SK-N-MC (cell line): ENCODE measurements at regions not wholly inside any gene's neighbourhood (a gene's known extent, or its start where the extent isn't known, plus 50 kb on each side); places are given as distances from the start of the nearest gene placed in this dataset.
"Not testable (repeated sequence)": the region's sequence is repeated elsewhere in the genome, so short reads cannot be mapped to it uniquely, and the experiment has no call there.

Source experiments
- DNase-seq: peaks from one replicate; pipeline ENCODE4 v3.0.0-alpha.2; 2011; ENCODE audit warnings: low read depth, low spot score
- H3K27ac ChIP-seq: fragments of 200-600 bp; sonication (generic); 2 replicates; pipeline ENCODE4 v1.5.1; 2016; ENCODE audit warnings: mixed run types
- H3K36me3 ChIP-seq: fragments of 200-600 bp; sonication (generic); 2 replicates; pipeline ENCODE4 v1.6.1; 2017; ENCODE audit warnings: antibody characterized with exemption, low read length, mixed read lengths; ENCODE audit not compliant: insufficient read depth
- H3K4me3 ChIP-seq: fragments of 200-600 bp; sonication (generic); 2 replicates; pipeline ENCODE4 v1.5.1; 2016
- H3K9ac ChIP-seq: fragments of 200-600 bp; sonication (generic); 2 replicates; pipeline ENCODE4 v1.8.0; 2017; ENCODE audit warnings: mixed run types, mixed read lengths; ENCODE audit not compliant: insufficient read length
- H3K9me3 ChIP-seq: fragments of 200-600 bp; sonication (generic); 2 replicates; pipeline ENCODE4 v1.6.1; 2017; ENCODE audit warnings: low read depth, mild to moderate bottlenecking, antibody characterized with exemption, low read length, moderate library complexity, mixed read lengths
- EZH2 ChIP-seq: fragments of 200-600 bp; sonication (generic); IDR thresholded peaks from one replicate; pipeline ENCODE4 v1.6.1; 2017; ENCODE audit warnings: antibody characterized with exemption
- FOXP2 ChIP-seq: optimal IDR thresholded peaks from 2 replicates; pipeline ENCODE3; 2011; ENCODE audit warnings: mild to moderate bottlenecking, moderate library complexity; ENCODE audit not compliant: insufficient read depth; ENCODE audit errors: extremely low read length, control extremely low read depth
- POLR2AphosphoS5 ChIP-seq: IDR thresholded peaks from 2 replicates; pipeline ENCODE4 v1.6.1; 2012; ENCODE audit warnings: mild to moderate bottlenecking, low read depth, low read length, borderline replicate concordance

DNA sequence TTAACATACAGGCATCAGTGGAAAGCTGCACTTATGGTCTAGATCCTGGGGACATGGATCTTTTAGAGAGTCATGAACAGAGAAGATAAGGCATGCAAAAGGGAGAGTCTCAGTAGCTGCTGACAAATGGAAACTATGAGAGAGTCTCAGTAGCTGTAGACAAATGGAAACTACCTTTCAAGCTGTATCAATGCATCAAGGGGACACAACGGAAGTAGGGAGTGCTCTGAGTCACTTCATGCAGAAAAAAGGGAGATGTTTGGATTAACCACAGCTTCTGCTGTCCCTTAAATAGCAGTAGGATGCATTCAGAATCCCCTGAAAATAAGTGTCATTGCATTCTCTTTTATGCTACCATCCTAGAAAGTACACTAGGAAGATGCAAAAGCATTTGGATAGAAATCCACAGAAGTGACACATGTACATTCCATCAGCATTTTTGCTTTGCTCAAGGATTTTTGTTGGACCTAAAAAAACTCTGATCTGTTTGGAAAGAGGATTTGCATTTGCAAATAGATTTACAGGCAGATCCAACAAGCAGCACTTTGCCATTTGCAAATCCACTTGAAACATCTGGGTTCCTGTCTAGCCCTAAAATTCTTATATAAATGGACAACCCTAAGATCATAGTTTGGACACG is 227.5 kb upstream of the LMO3 start:
- DNase-seq, result no peak
- H3K9me3 ChIP-seq, result no peaks in the 10 kb centered on the region
- no peaks in the 10 kb centered on the region for H3K36me3 ChIP-seq
- no peak overlapping the region for H3K4me3 ChIP-seq
- TF ChIP-seq EZH2 (no peak), FOXP2 (no peak), POLR2AphosphoS5 (no peak)
- H3K27ac ChIP-seq, result no peak overlapping the region
- no peak overlapping the region for H3K9ac ChIP-seq

DNA sequence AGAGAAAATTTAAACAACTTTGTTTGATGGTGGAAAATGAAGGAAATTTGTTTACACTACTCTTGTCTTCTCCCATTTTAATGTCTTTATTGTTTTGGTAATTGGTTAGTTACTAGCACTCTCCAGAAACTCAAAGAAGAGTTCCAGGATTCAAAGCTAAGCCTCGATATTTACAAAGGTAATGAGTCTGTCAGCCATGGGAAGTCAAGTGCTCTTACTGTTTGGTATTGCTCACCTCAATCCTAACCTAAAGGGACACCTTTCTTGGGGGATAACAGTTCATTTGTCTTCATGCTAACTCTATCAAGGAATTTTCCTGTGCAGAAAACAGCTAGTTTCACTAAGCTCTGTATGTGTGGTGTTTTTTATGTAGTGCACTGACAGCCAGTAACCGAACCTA is 222.9 kb upstream of the LMO3 start:
- Histone ChIP-seq H3K4me3 (no peak overlapping the region), H3K9me3 (no peaks in the 10 kb centered on the region), H3K9ac (no peak overlapping the region), H3K27ac (no peak overlapping the region), H3K36me3 (no peaks in the 10 kb centered on the region)
- DNase-seq, result no peak
- no peak for TF ChIP-seq FOXP2
- no peak for TF ChIP-seq POLR2AphosphoS5
- no peak for TF ChIP-seq EZH2

DNA sequence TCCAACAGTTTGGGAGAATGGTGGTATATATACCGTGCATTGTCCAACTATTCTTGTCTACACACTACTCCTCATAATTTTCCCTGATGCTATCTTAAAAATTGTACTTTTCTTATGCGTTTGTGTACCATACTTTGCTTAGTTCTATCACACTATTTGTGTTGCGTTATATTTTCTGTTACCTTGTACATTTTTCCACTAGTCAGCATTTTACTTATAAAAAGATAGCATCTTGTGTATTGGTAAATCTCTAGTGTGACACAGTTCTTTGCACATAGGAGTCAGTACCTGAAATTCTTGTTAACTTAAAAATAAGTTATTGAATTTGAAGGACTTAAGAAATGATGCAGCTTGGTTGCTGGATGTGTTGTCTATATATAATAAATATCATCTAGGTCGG is 201.8 kb upstream of the LMO3 start:
- no peak for DNase-seq
- no peak overlapping the region for H3K4me3 ChIP-seq
- H3K9ac ChIP-seq, result no peak overlapping the region
- H3K27ac ChIP-seq, result no peak overlapping the region
- TF ChIP-seq POLR2AphosphoS5 (no peak), EZH2 (no peak), FOXP2 (no peak)
- H3K9me3 ChIP-seq, result no peaks in the 10 kb centered on the region
- no peaks in the 10 kb centered on the region for H3K36me3 ChIP-seq

DNA sequence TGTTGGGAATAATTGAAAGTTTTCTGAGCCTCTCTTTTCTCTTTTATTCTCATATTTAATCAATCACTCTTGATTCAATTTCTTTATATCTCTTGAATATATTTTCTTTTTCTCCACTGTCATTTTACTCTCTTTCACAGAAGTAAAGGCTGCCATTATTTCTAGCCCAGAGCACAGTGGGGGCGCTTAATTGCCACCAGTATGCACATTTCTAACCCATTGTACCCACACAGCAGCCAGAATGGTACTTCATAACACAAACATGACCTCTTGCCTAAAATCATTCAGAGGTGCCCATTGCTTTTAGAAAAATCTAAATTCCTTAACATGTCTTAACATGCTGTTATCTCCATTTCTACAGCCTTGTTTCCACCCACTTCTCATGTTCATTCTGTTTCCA is 190.2 kb upstream of the LMO3 start:
- H3K9me3 ChIP-seq, result no peaks in the 10 kb centered on the region
- TF ChIP-seq EZH2 (no peak), POLR2AphosphoS5 (no peak), FOXP2 (no peak)
- no peak overlapping the region for H3K27ac ChIP-seq
- no peak overlapping the region for H3K4me3 ChIP-seq
- no peaks in the 10 kb centered on the region for H3K36me3 ChIP-seq
- DNase-seq, result no peak
- H3K9ac ChIP-seq, result no peak overlapping the region

DNA sequence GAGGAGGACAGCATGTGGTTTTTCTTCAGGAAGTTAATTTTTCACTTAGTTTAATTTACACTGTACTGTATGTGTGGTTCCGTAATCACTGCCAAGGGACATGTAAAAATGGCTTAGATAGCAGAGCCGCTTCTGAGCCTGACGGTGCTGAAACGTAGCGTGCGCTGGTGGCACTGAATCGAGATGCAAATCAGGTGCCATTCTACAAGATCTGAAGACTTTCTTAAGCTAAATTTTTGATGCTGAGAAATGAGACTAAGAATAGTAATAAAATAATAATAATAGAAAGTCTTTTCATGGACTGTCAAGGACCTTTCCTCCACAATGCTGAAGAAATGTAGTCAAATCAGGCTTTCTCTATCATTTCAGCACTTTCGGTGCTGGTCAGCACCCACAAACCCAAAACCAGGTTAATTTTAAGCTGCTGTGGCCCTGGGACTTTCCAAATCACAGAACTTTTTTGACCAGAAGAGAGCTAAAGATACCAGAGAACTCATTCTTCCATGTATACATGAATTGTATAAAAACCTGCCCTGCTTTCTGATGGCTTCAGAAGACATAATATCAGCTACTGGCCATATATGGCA is 183.3 kb upstream of the LMO3 start:
- no peak overlapping the region for H3K27ac ChIP-seq
- no peaks in the 10 kb centered on the region for H3K36me3 ChIP-seq
- no peak overlapping the region for H3K4me3 ChIP-seq
- no peaks in the 10 kb centered on the region for H3K9me3 ChIP-seq
- no peak for DNase-seq
- TF ChIP-seq POLR2AphosphoS5, result no peak
- TF ChIP-seq EZH2, result no peak
- TF ChIP-seq FOXP2, result no peak
- no peak overlapping the region for H3K9ac ChIP-seq

DNA sequence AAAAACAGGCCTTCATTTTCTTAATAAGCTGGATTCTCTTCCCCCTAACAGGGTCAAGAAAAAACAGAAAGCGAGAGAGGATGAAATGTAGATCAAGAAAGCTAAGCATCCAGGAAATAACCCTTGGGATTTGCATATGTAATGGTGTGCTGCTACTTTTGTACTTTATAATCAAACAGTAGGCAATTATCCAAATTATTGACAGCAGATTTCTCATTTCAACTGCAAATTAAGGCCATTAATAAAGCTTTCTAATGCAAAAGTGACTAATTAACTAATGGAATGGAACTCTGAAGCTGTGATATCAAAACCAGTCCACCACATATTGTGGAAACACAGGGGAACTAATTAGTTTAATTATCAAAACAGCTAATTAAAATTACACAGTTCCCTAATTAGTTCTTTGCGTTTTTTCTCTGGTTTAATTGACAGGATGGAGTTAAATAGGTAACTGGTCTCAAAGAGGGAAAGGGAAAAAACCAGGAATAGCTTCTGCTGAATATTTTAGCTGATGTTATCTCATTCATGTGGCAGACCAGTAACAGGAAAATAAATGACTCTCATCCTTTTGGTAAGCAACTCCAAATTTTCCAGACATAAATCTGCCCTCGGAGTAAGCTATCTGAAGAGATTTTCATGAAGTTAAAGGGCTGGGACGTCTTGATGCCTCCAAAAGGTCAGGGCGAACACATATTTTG is 182.7 kb upstream of the LMO3 start:
- H3K27ac ChIP-seq, result no peak overlapping the region

DNA sequence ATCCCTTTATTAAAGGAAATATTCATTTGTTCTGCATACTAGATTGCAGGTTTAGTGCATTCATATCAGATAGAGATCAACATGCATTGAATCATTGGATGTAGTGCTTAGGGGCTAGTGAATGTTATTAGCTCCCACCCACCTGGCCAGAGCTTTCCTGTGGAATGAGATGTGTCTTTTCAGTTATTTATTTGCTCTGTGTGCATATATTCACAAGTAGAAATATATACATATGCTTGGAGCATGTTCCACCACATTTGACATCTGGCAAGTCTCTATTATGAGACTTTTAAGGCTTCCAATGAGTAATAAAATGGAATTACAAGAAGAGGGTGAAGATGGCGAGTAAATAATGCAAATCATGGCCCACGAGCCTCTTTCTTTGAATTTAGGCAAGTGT is 180.0 kb upstream of the LMO3 start:
- no peak for DNase-seq
- H3K9ac ChIP-seq, result no peak overlapping the region
- H3K9me3 ChIP-seq, result no peaks in the 10 kb centered on the region
- TF ChIP-seq POLR2AphosphoS5, result no peak
- no peak for TF ChIP-seq EZH2
- no peak for TF ChIP-seq FOXP2
- H3K4me3 ChIP-seq, result no peak overlapping the region
- H3K27ac ChIP-seq, result no peak overlapping the region
- H3K36me3 ChIP-seq, result no peaks in the 10 kb centered on the region

More for the DNA sequence above, 182.7 kb upstream of the LMO3 start:
- H3K9ac ChIP-seq, result no peak overlapping the region
- no peaks in the 10 kb centered on the region for H3K36me3 ChIP-seq
- no peak overlapping the region for H3K4me3 ChIP-seq
- no peak for DNase-seq
- no peaks in the 10 kb centered on the region for H3K9me3 ChIP-seq
- TF ChIP-seq EZH2, result no peak
- TF ChIP-seq FOXP2, result no peak

DNA sequence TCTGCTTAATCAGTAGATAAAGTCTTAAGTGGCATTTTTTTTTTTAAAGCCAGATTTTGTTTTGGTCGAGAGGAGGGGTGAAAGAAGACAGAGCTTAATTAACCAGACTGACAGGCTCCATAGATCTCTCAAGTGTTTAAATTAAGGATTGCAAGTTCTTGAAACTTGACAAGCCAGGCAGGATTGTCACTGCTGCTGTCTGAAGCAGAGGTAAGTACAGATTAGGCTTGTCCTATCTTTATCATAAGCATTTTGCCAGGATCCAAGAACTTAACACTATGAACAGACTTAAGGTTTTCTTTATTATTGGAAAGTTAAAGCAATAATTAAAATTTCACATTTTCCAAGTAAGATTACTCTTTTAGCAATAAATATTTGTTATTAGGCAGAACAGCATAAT is 179.6 kb upstream of the LMO3 start:
- no peaks in the 10 kb centered on the region for H3K36me3 ChIP-seq
- H3K9me3 ChIP-seq, result no peaks in the 10 kb centered on the region
- no peak overlapping the region for H3K9ac ChIP-seq
- no peak overlapping the region for H3K27ac ChIP-seq
- H3K4me3 ChIP-seq, result no peak overlapping the region
- TF ChIP-seq POLR2AphosphoS5 (no peak), EZH2 (no peak), FOXP2 (no peak)
- DNase-seq, result no peak

DNA sequence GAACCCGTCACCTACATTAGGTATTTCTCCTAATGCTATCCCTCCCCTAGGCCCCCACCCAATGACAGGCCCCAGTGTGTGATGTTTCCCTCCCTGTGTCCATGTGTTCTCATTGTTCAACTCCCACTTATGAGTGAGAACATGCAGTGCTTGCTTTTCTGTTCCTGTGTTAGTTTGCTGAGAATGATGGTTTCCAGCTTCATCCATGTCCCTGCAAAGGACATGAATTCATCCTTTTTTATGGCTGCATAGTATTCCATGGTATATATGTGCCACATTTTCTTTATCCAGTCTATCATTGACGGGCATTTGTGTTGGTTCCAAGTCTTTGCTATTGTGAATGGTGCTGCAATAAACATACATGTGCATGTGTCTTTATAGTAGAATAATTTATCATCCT is 163.2 kb upstream of the LMO3 start:
- not testable (repeated sequence) for H3K4me3 ChIP-seq, DNase-seq, H3K36me3 ChIP-seq, H3K9ac ChIP-seq, H3K27ac ChIP-seq, H3K9me3 ChIP-seq
